ENCODE measurements at regions not wholly inside any gene's neighbourhood (a gene's known extent, or its start where the extent isn't known, plus 50 kb on each side); places are given as distances from the start of the nearest gene placed in this dataset.

GRCh38 chr9:1254071-1254470 is 203.9 kb downstream of the DMRT2 start:
- TF ChIP-seq, protein P1, sequence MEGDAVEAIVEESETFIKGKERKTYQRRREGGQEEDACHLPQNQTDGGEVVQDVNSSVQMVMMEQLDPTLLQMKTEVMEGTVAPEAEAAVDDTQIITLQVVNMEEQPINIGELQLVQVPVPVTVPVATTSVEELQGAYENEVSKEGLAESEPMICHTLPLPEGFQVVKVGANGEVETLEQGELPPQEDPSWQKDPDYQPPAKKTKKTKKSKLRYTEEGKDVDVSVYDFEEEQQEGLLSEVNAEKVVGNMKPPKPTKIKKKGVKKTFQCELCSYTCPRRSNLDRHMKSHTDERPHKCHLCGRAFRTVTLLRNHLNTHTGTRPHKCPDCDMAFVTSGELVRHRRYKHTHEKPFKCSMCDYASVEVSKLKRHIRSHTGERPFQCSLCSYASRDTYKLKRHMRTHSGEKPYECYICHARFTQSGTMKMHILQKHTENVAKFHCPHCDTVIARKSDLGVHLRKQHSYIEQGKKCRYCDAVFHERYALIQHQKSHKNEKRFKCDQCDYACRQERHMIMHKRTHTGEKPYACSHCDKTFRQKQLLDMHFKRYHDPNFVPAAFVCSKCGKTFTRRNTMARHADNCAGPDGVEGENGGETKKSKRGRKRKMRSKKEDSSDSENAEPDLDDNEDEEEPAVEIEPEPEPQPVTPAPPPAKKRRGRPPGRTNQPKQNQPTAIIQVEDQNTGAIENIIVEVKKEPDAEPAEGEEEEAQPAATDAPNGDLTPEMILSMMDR (IDR thresholded peaks at IDR 0.05; ENCODE audit: low read depth, low read length): no peak
- TF ChIP-seq, protein P2, sequence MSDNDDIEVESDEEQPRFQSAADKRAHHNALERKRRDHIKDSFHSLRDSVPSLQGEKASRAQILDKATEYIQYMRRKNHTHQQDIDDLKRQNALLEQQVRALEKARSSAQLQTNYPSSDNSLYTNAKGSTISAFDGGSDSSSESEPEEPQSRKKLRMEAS (IDR thresholded peaks at IDR 0.05; ENCODE audit: low read depth, low read length): no peak
- TF ChIP-seq POLR2A (IDR thresholded peaks at IDR 0.05; ENCODE audit: extremely low read depth, insufficient read length) (no peak), MYC (IDR thresholded peaks at IDR 0.05; ENCODE audit: low read depth, low read length) (no peak)

Data from NB4 (cell line).